SH-SY5Y (cell line): ENCODE measurements at regions not wholly inside any gene's neighbourhood (a gene's known extent, or its start where the extent isn't known, plus 50 kb on each side); places are given as distances from the start of the nearest gene placed in this dataset.

Experiments
- GATA2 ChIP-seq: IDR thresholded peaks from 2 replicates; pipeline ENCODE4 v1.6.1; 2011; ENCODE audit warnings: mild to moderate bottlenecking, low read depth, low read length
- GATA3 ChIP-seq: IDR thresholded peaks from 2 replicates; pipeline ENCODE4 v1.6.1; 2011; ENCODE audit warnings: low read depth, mild to moderate bottlenecking, low read length, moderate library complexity

DNA sequence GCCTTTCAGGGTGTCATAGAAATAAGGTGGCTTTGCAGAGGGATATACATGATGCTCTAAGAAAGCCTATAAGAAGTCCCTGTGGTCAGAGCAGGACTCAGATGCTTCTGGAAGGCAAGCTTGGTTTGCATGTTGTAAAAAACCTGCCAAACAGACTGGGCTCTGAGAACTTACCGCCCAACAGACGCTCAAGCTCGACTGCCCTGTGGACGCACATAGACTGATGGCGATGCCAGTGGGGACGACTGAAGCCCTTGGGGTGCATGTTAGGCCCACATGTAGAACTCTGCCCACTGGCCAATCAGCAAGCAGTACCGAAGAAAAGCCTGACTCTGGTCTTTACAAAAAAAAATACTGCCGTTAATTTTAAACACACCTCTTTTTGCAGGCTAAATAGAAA, 133.8 kb downstream of the NAV1 start:
- TF ChIP-seq GATA3 (no peak), GATA2 (no peak)
